IPS-18a (cell line): ENCODE measurements at regions not wholly inside any gene's neighbourhood (a gene's known extent, or its start where the extent isn't known, plus 50 kb on each side); places are given as distances from the start of the nearest gene placed in this dataset.

Source experiments
- H3K27ac ChIP-seq: one replicate; pipeline ENCODE4 v1.5.1; 2013; ENCODE audit warnings: low read length
- H3K27me3 ChIP-seq: one replicate; pipeline ENCODE4 v1.6.1; 2013; ENCODE audit warnings: mild to moderate bottlenecking, low read length; ENCODE audit not compliant: control insufficient read depth, insufficient read depth
- H3K36me3 ChIP-seq: one replicate; pipeline ENCODE4 v1.6.1; 2013; ENCODE audit warnings: low read depth, low read length; ENCODE audit not compliant: control insufficient read depth
- H3K4me1 ChIP-seq: one replicate; pipeline ENCODE4 v1.6.1; 2013; ENCODE audit warnings: low read depth, low read length; ENCODE audit not compliant: control insufficient read depth
- H3K4me3 ChIP-seq: one replicate; pipeline ENCODE4 v1.5.1; 2013; ENCODE audit warnings: low read length
- H3K9ac ChIP-seq: one replicate; pipeline ENCODE4 v1.6.1; 2013; ENCODE audit warnings: mild to moderate bottlenecking, low read length, moderate library complexity
- H3K9me3 ChIP-seq: one replicate; pipeline ENCODE4 v1.6.1; 2013; ENCODE audit warnings: low read depth, low read length; ENCODE audit not compliant: control insufficient read depth

GRCh38 chr10:78385599-78385998 lies 351.9 kb downstream of the RPS24 start:
- no peaks in the 10 kb centered on the region for H3K9me3 ChIP-seq
- H3K4me1 ChIP-seq = no peaks in the 10 kb centered on the region
- no peak overlapping the region for H3K27ac ChIP-seq
- H3K4me3 ChIP-seq = no peak overlapping the region
- no peak overlapping the region for H3K9ac ChIP-seq
- no peaks in the 10 kb centered on the region for H3K27me3 ChIP-seq
- no peaks in the 10 kb centered on the region for H3K36me3 ChIP-seq

- no peaks in the 10 kb centered on the region for H3K9me3 ChIP-seq
- H3K4me1 ChIP-seq = no peaks in the 10 kb centered on the region
- H3K36me3 ChIP-seq = no peaks in the 10 kb centered on the region
- no peaks in the 10 kb centered on the region for H3K27me3 ChIP-seq
- no peak overlapping the region for H3K27ac ChIP-seq
- no peak overlapping the region for H3K4me3 ChIP-seq
- H3K9ac ChIP-seq = no peak overlapping the region
Measured at GRCh38 chr10:78386509-78386908, 352.8 kb downstream of the RPS24 start.

DNA sequence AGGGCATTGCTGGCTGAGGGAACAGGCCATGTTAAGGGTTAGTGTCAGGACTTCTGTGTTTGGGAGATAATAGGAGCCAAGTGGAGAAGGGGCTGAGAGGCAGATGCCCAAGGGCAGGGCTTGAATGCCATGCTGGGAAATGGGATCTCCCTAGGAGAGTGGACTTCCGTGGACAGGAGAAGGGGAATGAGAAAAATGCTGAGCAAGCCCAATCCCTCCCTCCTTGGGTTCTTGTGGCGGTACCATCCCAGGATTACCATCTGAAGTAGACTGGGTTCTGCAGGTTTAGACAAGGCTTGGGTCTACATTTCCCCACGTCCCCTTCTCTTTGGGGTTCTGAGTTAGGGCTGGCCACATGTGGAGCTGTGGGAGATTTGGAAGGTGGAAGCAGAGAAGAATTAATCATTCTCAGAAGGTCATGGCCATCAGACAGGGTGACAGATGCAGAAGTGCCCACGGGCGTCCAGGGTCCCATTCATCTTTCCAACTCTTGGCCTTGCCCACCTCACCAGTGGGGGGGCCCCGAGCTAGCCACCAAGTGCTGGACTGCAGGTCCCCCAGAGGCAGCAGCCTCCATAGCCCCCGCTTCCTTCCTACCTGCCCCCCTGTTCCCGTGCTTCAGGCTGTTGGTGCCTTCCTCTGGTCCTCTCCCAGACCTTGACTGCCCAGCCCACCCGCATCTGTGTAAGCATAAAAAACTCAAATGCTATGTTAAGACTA lies 354.8 kb downstream of the RPS24 start:
- Histone ChIP-seq H3K27ac (no peak overlapping the region), H3K27me3 (no peaks in the 10 kb centered on the region), H3K4me1 (no peaks in the 10 kb centered on the region), H3K4me3 (no peak overlapping the region), H3K9ac (no peak overlapping the region), H3K36me3 (no peaks in the 10 kb centered on the region), H3K9me3 (no peaks in the 10 kb centered on the region)

DNA sequence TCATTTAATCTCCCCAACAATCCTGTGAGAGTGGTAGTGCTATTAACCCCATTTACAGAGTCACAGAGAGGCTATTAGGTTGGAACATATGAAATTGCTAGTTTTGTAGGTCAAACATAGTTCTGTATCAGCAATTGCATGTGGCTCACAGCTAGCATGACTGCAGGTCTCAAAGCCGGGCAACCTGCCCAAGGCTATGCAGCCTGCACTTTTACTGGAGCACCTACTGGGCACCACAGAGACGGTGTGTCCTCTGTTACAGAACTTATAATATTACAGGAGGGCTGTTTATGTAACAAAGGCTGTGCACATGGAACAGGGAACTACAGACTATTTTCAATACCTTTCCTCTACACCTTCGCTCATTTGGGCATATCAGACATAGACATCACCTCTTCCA lies 355.8 kb downstream of the RPS24 start:
- H3K27me3 ChIP-seq = no peaks in the 10 kb centered on the region
- no peaks in the 10 kb centered on the region for H3K9me3 ChIP-seq
- no peaks in the 10 kb centered on the region for H3K4me1 ChIP-seq
- no peak overlapping the region for H3K4me3 ChIP-seq
- no peaks in the 10 kb centered on the region for H3K36me3 ChIP-seq
- H3K27ac ChIP-seq = no peak overlapping the region
- no peak overlapping the region for H3K9ac ChIP-seq

DNA sequence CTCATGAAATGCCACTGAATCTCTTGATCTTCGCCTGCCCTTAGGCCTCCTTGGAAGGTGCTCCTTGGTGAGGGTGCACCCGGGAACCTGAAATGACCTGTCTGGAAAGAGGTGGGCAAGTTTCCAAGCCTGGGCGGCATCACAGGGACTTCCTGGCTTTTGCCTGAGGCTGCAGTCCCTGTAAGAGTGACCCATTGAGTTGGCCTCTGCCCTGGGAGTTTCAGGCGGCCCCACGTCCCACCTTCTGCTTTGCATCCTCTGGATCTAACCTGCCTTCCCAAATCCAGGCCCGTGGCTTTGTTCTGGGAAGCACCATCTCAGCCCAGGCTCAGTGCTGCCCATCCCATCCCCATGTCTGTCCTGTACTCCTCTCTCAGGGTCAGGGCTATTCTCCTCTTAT lies 356.4 kb downstream of the RPS24 start:
- Histone ChIP-seq H3K4me3 (no peak overlapping the region), H3K27me3 (no peaks in the 10 kb centered on the region), H3K27ac (no peak overlapping the region), H3K36me3 (no peaks in the 10 kb centered on the region), H3K4me1 (no peaks in the 10 kb centered on the region), H3K9me3 (no peaks in the 10 kb centered on the region), H3K9ac (no peak overlapping the region)

DNA sequence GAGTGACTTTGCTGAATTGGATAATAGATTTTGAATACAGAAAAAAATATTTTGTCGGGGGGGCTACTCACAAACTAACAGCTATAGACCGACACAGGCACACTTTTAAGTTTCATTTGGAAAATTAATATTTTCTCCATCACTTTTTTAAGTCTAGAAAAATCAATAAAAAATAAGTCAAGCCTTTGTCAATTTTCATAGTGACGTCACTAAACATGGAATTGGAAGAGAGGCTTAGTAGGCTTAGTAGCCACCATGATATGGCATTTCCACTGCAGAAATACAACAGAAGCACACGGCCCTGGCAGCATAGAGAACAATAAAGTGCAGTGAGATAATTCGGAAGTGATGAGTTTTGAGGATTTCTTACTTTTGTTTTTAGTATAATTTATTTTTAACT lies 357.2 kb downstream of the RPS24 start:
- Histone ChIP-seq H3K27me3 (no peaks in the 10 kb centered on the region), H3K36me3 (no peaks in the 10 kb centered on the region), H3K9ac (no peak overlapping the region), H3K9me3 (no peaks in the 10 kb centered on the region), H3K27ac (no peak overlapping the region), H3K4me1 (no peaks in the 10 kb centered on the region), H3K4me3 (no peak overlapping the region)

GRCh38 chr10:78391585-78391984 lies 357.9 kb downstream of the RPS24 start:
- Histone ChIP-seq H3K4me3 (no peak overlapping the region), H3K27me3 (no peaks in the 10 kb centered on the region), H3K4me1 (no peaks in the 10 kb centered on the region), H3K27ac (no peak overlapping the region), H3K9ac (no peak overlapping the region), H3K9me3 (no peaks in the 10 kb centered on the region), H3K36me3 (no peaks in the 10 kb centered on the region)

GRCh38 chr10:78392197-78392596 lies 358.5 kb downstream of the RPS24 start:
- no peak overlapping the region for H3K4me3 ChIP-seq
- H3K4me1 ChIP-seq = peaks cover 6% of the 10 kb centered on the region
- no peaks in the 10 kb centered on the region for H3K27me3 ChIP-seq
- no peak overlapping the region for H3K9ac ChIP-seq
- no peaks in the 10 kb centered on the region for H3K36me3 ChIP-seq
- H3K27ac ChIP-seq = no peak overlapping the region
- no peaks in the 10 kb centered on the region for H3K9me3 ChIP-seq

DNA sequence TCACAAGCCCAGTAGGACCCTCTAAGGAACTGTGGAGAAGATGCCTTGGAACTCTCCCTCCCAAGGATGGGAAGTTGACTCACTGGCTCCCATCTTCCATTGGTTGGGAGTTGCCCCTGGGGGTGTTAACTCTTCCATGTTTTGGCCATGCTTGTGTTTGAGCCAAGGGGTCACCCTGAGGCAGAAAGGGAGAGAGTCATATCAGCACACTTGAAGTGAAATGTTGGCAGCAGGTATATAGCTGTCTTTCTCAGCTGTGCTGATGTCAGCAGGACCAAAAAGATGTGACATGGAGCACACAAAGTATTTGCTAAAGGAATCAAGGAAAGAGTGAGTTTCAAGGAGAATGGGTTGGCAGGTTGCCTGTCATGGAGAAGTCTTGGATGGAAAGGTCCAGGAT lies 359.4 kb downstream of the RPS24 start:
- no peaks in the 10 kb centered on the region for H3K9me3 ChIP-seq
- no peak overlapping the region for H3K9ac ChIP-seq
- no peaks in the 10 kb centered on the region for H3K36me3 ChIP-seq
- no peaks in the 10 kb centered on the region for H3K27me3 ChIP-seq
- H3K4me3 ChIP-seq = no peak overlapping the region
- H3K4me1 ChIP-seq = peaks cover 9% of the 10 kb centered on the region
- no peak overlapping the region for H3K27ac ChIP-seq

GRCh38 chr10:78394047-78394446 lies 360.4 kb downstream of the RPS24 start:
- Histone ChIP-seq H3K36me3 (no peaks in the 10 kb centered on the region), H3K9ac (no peak overlapping the region), H3K27ac (no peak overlapping the region), H3K9me3 (no peaks in the 10 kb centered on the region), H3K27me3 (no peaks in the 10 kb centered on the region), H3K4me3 (no peak overlapping the region), H3K4me1 (peaks cover 9% of the 10 kb centered on the region)

- Histone ChIP-seq H3K9me3 (no peaks in the 10 kb centered on the region), H3K36me3 (no peaks in the 10 kb centered on the region), H3K9ac (no peak overlapping the region), H3K27ac (no peak overlapping the region), H3K4me3 (no peak overlapping the region), H3K27me3 (no peaks in the 10 kb centered on the region), H3K4me1 (peaks cover 9% of the 10 kb centered on the region)
Measured at GRCh38 chr10:78395162-78395561, 361.5 kb downstream of the RPS24 start.

- H3K4me3 ChIP-seq = no peak overlapping the region
- H3K27ac ChIP-seq = no peak overlapping the region
- no peaks in the 10 kb centered on the region for H3K36me3 ChIP-seq
- no peak overlapping the region for H3K9ac ChIP-seq
- H3K4me1 ChIP-seq = peaks cover 14% of the 10 kb centered on the region
- no peaks in the 10 kb centered on the region for H3K9me3 ChIP-seq
- no peaks in the 10 kb centered on the region for H3K27me3 ChIP-seq
Measured at GRCh38 chr10:78396754-78397153, 363.1 kb downstream of the RPS24 start.
